Smooth muscle cell (in vitro differentiated cells): ENCODE measurements at regions not wholly inside any gene's neighbourhood (a gene's known extent, or its start where the extent isn't known, plus 50 kb on each side); places are given as distances from the start of the nearest gene placed in this dataset.

Experiments used
- DNase-seq: peaks from one replicate; lab custom pipeline; 2025; ENCODE audit not compliant: unreplicated experiment; lab: John Stamatoyannopoulos, UW
- H2AFZ ChIP-seq: fragments of 200-600 bp; sonication (generic); 2 replicates; pipeline ENCODE4 v1.6.0; 2016; ENCODE audit warnings: antibody characterized with exemption, low read depth, mild to moderate bottlenecking
- H3F3A ChIP-seq: fragments of 200-600 bp; sonication (generic); 2 replicates; pipeline ENCODE4 v1.6.0; 2017; ENCODE audit warnings: antibody characterized with exemption, low read depth
- H3K27ac ChIP-seq: fragments of 200-600 bp; sonication (generic); 2 replicates; pipeline ENCODE4 v1.5.1; 2016; ENCODE audit warnings: low read depth, mild to moderate bottlenecking
- H3K27me3 ChIP-seq: fragments of 200-600 bp; sonication (generic); 2 replicates; pipeline ENCODE4 v1.6.1; 2016; ENCODE audit warnings: low read depth, mild to moderate bottlenecking
- H3K36me3 ChIP-seq: fragments of 200-600 bp; sonication (generic); 2 replicates; pipeline ENCODE4 v1.5.1; 2016; ENCODE audit warnings: low read depth
- H3K4me1 ChIP-seq: fragments of 200-600 bp; sonication (generic); 2 replicates; pipeline ENCODE4 v1.5.1; 2016; ENCODE audit warnings: low read depth
- H3K4me2 ChIP-seq: fragments of 200-600 bp; sonication (generic); 2 replicates; pipeline ENCODE4 v1.6.0; 2016; ENCODE audit warnings: mild to moderate bottlenecking
- H3K4me3 ChIP-seq: fragments of 200-600 bp; sonication (generic); 2 replicates; pipeline ENCODE4 v1.5.1; 2016; ENCODE audit warnings: mild to moderate bottlenecking
- H3K79me2 ChIP-seq: fragments of 200-600 bp; sonication (generic); 2 replicates; pipeline ENCODE4 v1.6.0; 2016; ENCODE audit warnings: low read depth, mild to moderate bottlenecking
- H3K9ac ChIP-seq: fragments of 200-600 bp; sonication (generic); 2 replicates; pipeline ENCODE4 v1.6.0; 2016; ENCODE audit warnings: low read depth
- H3K9me3 ChIP-seq: fragments of 200-600 bp; sonication (generic); replicated peaks from 2 replicates; pipeline ENCODE4 v1.5.1; 2016; ENCODE audit warnings: low read depth
- H4K20me1 ChIP-seq: fragments of 200-600 bp; sonication (generic); 2 replicates; pipeline ENCODE4 v1.6.0; 2016; ENCODE audit warnings: low read depth
- CTCF ChIP-seq: fragments of 200-600 bp; sonication (generic); IDR thresholded peaks from 2 replicates; pipeline ENCODE4 v1.5.1; 2017; ENCODE audit warnings: borderline replicate concordance, mild to moderate bottlenecking, antibody characterized with exemption; ENCODE audit not compliant: insufficient read depth, poor library complexity, severe bottlenecking
- WGBS: methylation state at CpG from one replicate; pipeline ENCODE4 v1.1.7; 2016; ENCODE audit warnings: low lambda C conversion rate; 5-methylcytosine and 5-hydroxymethylcytosine counted together

- Histone ChIP-seq H4K20me1 (no peaks in the 10 kb centered on the region), H3K9ac (no peak overlapping the region), H3K27me3 (peaks cover 3% of the 10 kb centered on the region), H3K79me2 (no peaks in the 10 kb centered on the region), H3K9me3 (no peaks in the 10 kb centered on the region), H2AFZ (no peak overlapping the region), H3K4me2 (no peak overlapping the region), H3K4me3 (no peak overlapping the region), H3K4me1 (peaks cover 14% of the 10 kb centered on the region), H3K27ac (no peak overlapping the region), H3K36me3 (no peaks in the 10 kb centered on the region), H3F3A (peaks cover 12% of the 10 kb centered on the region)
- no peak for DNase-seq
- no peak for TF ChIP-seq CTCF
- 97% methylated on average over 4 of the region's 4 CpGs for WGBS
These were observed 176.7 kb downstream of the SMAD6 start for GRCh38 chr15:66878761-66879160.

- Histone ChIP-seq H3K27me3 (peaks cover 3% of the 10 kb centered on the region), H2AFZ (no peak overlapping the region), H3K9me3 (no peaks in the 10 kb centered on the region), H3K27ac (no peak overlapping the region), H3K9ac (no peak overlapping the region), H3K4me3 (no peak overlapping the region), H3K79me2 (no peaks in the 10 kb centered on the region), H3K36me3 (no peaks in the 10 kb centered on the region), H4K20me1 (no peaks in the 10 kb centered on the region), H3K4me2 (no peak overlapping the region), H3F3A (peaks cover 21% of the 10 kb centered on the region), H3K4me1 (peaks cover 16% of the 10 kb centered on the region)
- TF ChIP-seq CTCF, result no peak
- DNase-seq, result no peak
- 82% methylated on average over 8 of the region's 8 CpGs for WGBS
These were observed 177.7 kb downstream of the SMAD6 start for GRCh38 chr15:66879531-66880368.

- Histone ChIP-seq H3K27ac (no peak overlapping the region), H3K9me3 (no peaks in the 10 kb centered on the region), H3F3A (peaks cover 21% of the 10 kb centered on the region), H3K4me3 (no peak overlapping the region), H3K79me2 (no peaks in the 10 kb centered on the region), H2AFZ (no peak overlapping the region), H3K9ac (no peak overlapping the region), H3K36me3 (no peaks in the 10 kb centered on the region), H3K4me1 (peaks cover 16% of the 10 kb centered on the region), H3K4me2 (no peak overlapping the region), H4K20me1 (no peaks in the 10 kb centered on the region), H3K27me3 (peaks cover 3% of the 10 kb centered on the region)
- DNase-seq, result no peak
- TF ChIP-seq CTCF, result no peak
- WGBS, result 95% methylated on average over 11 of the region's 11 CpGs
These were observed 178.5 kb downstream of the SMAD6 start for GRCh38 chr15:66880380-66881155.
